Endodermal cell (in vitro differentiated cells): ENCODE measurements at regions not wholly inside any gene's neighbourhood (a gene's known extent, or its start where the extent isn't known, plus 50 kb on each side); places are given as distances from the start of the nearest gene placed in this dataset.

Experiments used
- DNase-seq: peaks from one replicate; pipeline ENCODE4 v3.0.0-alpha.2; 2017
- H3K27ac ChIP-seq: 2 replicates; pipeline ENCODE4 v1.5.1; 2013; ENCODE audit warnings: mild to moderate bottlenecking, low read depth, low read length, moderate library complexity
- H3K27me3 ChIP-seq: 2 replicates; pipeline ENCODE4 v1.6.1; 2013; ENCODE audit warnings: mild to moderate bottlenecking, low read length, moderate library complexity; ENCODE audit not compliant: insufficient read depth, control insufficient read depth, poor library complexity, severe bottlenecking
- H3K36me3 ChIP-seq: 2 replicates; pipeline ENCODE4 v1.7.0; 2013; ENCODE audit warnings: mild to moderate bottlenecking, low read length, moderate library complexity; ENCODE audit not compliant: control insufficient read depth, insufficient read depth
- H3K4me1 ChIP-seq: one replicate; pipeline ENCODE4 v1.7.0; 2013; ENCODE audit warnings: low read length; ENCODE audit not compliant: control insufficient read depth, insufficient read depth
- H3K4me3 ChIP-seq: 2 replicates; pipeline ENCODE4 v1.5.1; 2013; ENCODE audit warnings: mild to moderate bottlenecking, low read length, moderate library complexity
- H3K9ac ChIP-seq: 2 replicates; pipeline ENCODE4 v1.6.1; 2013; ENCODE audit warnings: mild to moderate bottlenecking, low read length, moderate library complexity; ENCODE audit not compliant: poor library complexity, severe bottlenecking; ENCODE audit errors: extremely low read depth
- H3K9me3 ChIP-seq: 2 replicates; pipeline ENCODE4 v1.6.1; 2013; ENCODE audit warnings: mild to moderate bottlenecking, low read length, moderate library complexity; ENCODE audit not compliant: control insufficient read depth
- H3K27ac Mint-ChIP-seq: 2 replicates; pipeline ENCODE4 v1.8.0; 2020; ENCODE audit warnings: mixed read lengths
- H3K27me3 Mint-ChIP-seq: 2 replicates; pipeline ENCODE4 v1.8.0; 2021; ENCODE audit warnings: mild to moderate bottlenecking, mixed read lengths; ENCODE audit not compliant: insufficient read depth
- H3K36me3 Mint-ChIP-seq: 2 replicates; pipeline ENCODE4 v1.8.0; 2020; ENCODE audit warnings: low read depth, mixed read lengths
- H3K4me1 Mint-ChIP-seq: 2 replicates; pipeline ENCODE4 v1.8.0; 2020; ENCODE audit warnings: mixed read lengths
- H3K4me3 Mint-ChIP-seq: 2 replicates; pipeline ENCODE4 v1.8.0; 2020; ENCODE audit warnings: mild to moderate bottlenecking, moderate library complexity, mixed read lengths
- H3K9me3 Mint-ChIP-seq: 2 replicates; pipeline ENCODE4 v1.8.0; 2020; ENCODE audit warnings: mild to moderate bottlenecking, mixed read lengths
- WGBS, 2 experiments: methylation state at CpG; one replicate each; pipeline versions ENCODE4 v1.1.5 to v1.1.7; 2013; ENCODE audit warnings: missing lambda C conversion rate in 2 of 2, mixed read lengths in 1 of 2; ENCODE audit not compliant: insufficient coverage in 1 of 2, insufficient read length in 1 of 2; 5-methylcytosine and 5-hydroxymethylcytosine counted together
- TF ChIP-seq, protein P1 (sequence below): fragments of 200-600 bp; sonication (generic); conservative IDR thresholded peaks from 2 replicates; pipeline ENCODE4 v1.5.0; 2021; ENCODE audit warnings: antibody characterized with exemption, mild to moderate bottlenecking

DNA sequence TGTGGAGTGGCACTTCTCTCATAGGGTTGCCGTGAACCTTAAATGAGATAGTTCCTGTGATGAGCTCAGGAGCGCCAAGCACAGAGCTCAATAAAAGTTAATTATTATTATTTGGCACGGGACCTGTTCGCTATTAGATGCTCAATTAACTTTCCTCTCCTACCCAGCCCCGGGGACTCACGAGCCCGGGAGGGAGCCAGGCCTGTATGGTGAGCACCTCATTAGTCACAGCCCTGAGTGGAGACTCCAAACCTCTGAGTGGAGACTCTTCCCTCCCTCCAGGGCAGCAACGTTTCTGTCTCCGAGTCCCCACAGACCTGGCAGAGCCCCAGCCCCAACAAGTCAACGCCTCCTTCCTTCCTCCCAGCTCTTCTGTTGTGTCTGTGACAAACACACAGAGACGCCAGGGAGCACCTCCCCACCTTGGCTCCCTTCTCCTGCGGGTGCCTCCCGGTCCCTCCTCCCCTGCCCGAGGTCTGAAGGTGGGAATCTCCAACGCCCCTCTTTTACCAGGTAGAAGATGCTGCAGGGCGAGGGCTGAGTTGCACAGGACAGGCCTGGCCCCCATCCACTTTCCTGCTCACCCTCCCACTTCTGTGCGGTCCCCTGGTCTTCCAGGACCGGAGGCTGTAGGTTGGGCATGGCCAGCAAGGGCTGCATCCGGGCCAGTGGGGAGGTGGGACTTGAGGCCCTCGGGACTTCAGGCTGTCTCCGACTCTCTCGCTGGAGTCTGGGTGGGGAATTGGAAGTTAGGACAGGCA lies 52.7 kb upstream of the ODC1 start:
- Mint-ChIP-seq H3K4me3 (no peak overlapping the region), H3K9me3 (no peaks in the 10 kb centered on the region), H3K4me1 (peaks cover 5% of the 10 kb centered on the region), H3K27ac (no peak overlapping the region), H3K36me3 (no peaks in the 10 kb centered on the region), H3K27me3 (peaks cover 9% of the 10 kb centered on the region)
- TF ChIP-seq, protein P1, sequence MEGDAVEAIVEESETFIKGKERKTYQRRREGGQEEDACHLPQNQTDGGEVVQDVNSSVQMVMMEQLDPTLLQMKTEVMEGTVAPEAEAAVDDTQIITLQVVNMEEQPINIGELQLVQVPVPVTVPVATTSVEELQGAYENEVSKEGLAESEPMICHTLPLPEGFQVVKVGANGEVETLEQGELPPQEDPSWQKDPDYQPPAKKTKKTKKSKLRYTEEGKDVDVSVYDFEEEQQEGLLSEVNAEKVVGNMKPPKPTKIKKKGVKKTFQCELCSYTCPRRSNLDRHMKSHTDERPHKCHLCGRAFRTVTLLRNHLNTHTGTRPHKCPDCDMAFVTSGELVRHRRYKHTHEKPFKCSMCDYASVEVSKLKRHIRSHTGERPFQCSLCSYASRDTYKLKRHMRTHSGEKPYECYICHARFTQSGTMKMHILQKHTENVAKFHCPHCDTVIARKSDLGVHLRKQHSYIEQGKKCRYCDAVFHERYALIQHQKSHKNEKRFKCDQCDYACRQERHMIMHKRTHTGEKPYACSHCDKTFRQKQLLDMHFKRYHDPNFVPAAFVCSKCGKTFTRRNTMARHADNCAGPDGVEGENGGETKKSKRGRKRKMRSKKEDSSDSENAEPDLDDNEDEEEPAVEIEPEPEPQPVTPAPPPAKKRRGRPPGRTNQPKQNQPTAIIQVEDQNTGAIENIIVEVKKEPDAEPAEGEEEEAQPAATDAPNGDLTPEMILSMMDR: no peak
- WGBS, 2 experiments: 92 to 94% methylated on average over 11 to 22 of the region's 22 CpGs
- Histone ChIP-seq H3K27ac (no peak overlapping the region), H3K27me3 (no peaks in the 10 kb centered on the region), H3K36me3 (no peaks in the 10 kb centered on the region), H3K9ac (no peak overlapping the region), H3K9me3 (no peaks in the 10 kb centered on the region), H3K4me3 (no peak overlapping the region), H3K4me1 (no peaks in the 10 kb centered on the region)
- DNase-seq: no peak

DNA sequence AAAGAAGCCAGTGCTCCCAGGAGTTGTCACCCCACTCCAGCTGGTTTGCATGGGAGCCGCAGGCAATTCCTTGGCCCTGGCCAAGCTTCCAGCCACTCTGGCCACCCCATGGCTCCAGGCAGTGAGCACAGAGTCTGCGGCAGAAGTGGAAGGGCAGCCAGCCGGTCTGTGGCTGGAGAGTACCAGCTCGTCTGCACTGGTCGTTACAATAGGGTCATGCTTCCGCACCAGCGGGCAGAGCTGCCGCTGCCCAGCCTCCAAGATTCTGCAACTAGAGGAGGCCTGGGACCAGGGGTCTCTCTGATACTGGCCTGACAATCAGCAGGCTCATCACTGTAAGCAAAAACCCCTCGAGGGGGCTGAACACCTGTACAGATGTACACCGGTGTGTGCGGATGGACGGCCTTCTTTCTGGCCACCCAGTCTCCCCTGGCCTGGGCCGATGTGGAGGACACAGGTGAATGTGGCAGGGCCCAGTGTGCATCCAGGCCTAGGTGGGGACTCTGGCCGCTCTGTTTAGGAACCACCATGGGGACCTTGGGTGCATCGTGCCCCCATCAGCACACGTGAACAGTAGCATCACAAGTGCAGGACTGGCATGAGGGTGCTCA lies 51.9 kb upstream of the ODC1 start:
- Histone ChIP-seq H3K4me3 (no peak overlapping the region), H3K36me3 (no peaks in the 10 kb centered on the region), H3K27ac (no peak overlapping the region), H3K9me3 (no peaks in the 10 kb centered on the region), H3K9ac (no peak overlapping the region), H3K27me3 (no peaks in the 10 kb centered on the region), H3K4me1 (no peaks in the 10 kb centered on the region)
- H3K9me3 Mint-ChIP-seq: no peaks in the 10 kb centered on the region
- H3K36me3 Mint-ChIP-seq: no peaks in the 10 kb centered on the region
- DNase-seq: no peak
- peaks cover 11% of the 10 kb centered on the region for H3K4me1 Mint-ChIP-seq
- H3K27me3 Mint-ChIP-seq: peaks cover 11% of the 10 kb centered on the region
- TF ChIP-seq, protein P1: no peak
- no peak overlapping the region for H3K4me3 Mint-ChIP-seq
- WGBS, 2 experiments: 89 to 90% methylated on average over 14 to 16 of the region's 16 CpGs
- no peak overlapping the region for H3K27ac Mint-ChIP-seq

DNA sequence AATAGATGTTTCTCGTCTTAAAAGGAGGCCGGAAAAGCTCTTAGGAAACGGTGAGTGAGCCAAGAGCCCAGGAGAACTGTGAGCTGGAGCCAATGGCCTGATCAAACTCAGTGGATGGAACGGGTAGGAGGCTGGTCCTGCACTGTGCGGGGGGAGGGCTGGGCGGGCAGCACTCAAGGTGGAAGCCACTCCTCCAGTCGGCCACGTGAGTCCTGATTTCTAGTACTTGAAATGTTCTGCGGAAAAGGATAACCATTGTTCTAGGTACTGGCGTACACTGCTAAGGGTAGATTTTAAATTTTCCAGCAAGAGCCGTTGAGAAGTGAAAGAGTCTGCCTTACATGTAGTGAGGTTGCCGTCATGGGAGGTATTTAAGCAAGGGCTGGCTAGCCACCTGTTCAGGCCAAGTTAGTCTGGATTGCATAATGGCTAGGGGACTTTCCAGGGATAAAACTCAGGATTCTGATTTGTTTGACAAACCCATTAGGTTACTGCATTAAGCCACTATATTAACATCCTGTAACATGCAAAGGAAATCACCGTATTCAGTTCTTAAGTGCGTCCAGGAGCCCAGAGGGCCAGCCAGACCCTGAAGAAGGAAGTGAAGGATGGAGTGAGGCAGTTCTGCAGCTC lies 51.3 kb upstream of the ODC1 start:
- no peak overlapping the region for H3K4me3 Mint-ChIP-seq
- H3K27ac Mint-ChIP-seq: no peak overlapping the region

More for the DNA sequence above, 51.3 kb upstream of the ODC1 start:
- DNase-seq: no peak
- 93 to 98% methylated on average over 14 of the region's 14 CpGs for WGBS, 2 experiments
- Histone ChIP-seq H3K9ac (no peak overlapping the region), H3K4me1 (no peaks in the 10 kb centered on the region), H3K27ac (no peak overlapping the region), H3K4me3 (no peak overlapping the region), H3K27me3 (no peaks in the 10 kb centered on the region), H3K36me3 (no peaks in the 10 kb centered on the region), H3K9me3 (no peaks in the 10 kb centered on the region)
- TF ChIP-seq, protein P1: no peak
- H3K27me3 Mint-ChIP-seq: peaks cover 13% of the 10 kb centered on the region
- H3K36me3 Mint-ChIP-seq: no peaks in the 10 kb centered on the region
- H3K9me3 Mint-ChIP-seq: no peaks in the 10 kb centered on the region
- H3K4me1 Mint-ChIP-seq: peaks cover 11% of the 10 kb centered on the region
